Neural cell (in vitro differentiated cells): ENCODE measurements at regions not wholly inside any gene's neighbourhood (a gene's known extent, or its start where the extent isn't known, plus 50 kb on each side); places are given as distances from the start of the nearest gene placed in this dataset.

Experiments
- H2AFZ ChIP-seq: fragments of 200-600, 300-800 bp; sonication (generic), shearing (Covaris generic); 2 replicates; pipeline ENCODE4 v1.6.0; 2014; ENCODE audit warnings: low read depth, mild to moderate bottlenecking, antibody characterized with exemption, low read length, moderate library complexity
- H3F3A ChIP-seq: fragments of 200-600 bp; shearing (Covaris generic); 2 replicates; pipeline ENCODE4 v1.6.1; 2016; ENCODE audit warnings: mild to moderate bottlenecking, moderate library complexity, mixed read lengths, antibody characterized with exemption, low read length; ENCODE audit not compliant: insufficient read depth, poor library complexity, severe bottlenecking
- H3K27ac ChIP-seq: fragments of 200-600, 300-800 bp; sonication (generic), shearing (Covaris generic); 2 replicates; pipeline ENCODE4 v1.5.1; 2014; ENCODE audit warnings: mild to moderate bottlenecking, low read length, moderate library complexity
- H3K27me3 ChIP-seq: fragments of 300-800, 200-600 bp; sonication (generic), shearing (Covaris generic); 2 replicates; pipeline ENCODE4 v1.6.0; 2014; ENCODE audit warnings: mild to moderate bottlenecking, low read depth, low read length, moderate library complexity; ENCODE audit not compliant: insufficient read depth
- H3K36me3 ChIP-seq: fragments of 300-800, 200-600 bp; sonication (generic), shearing (Covaris generic); 2 replicates; pipeline ENCODE4 v1.5.1; 2014; ENCODE audit warnings: mild to moderate bottlenecking, antibody characterized with exemption, low read length, moderate library complexity; ENCODE audit not compliant: insufficient read depth
- H3K4me2 ChIP-seq: fragments of 300-800, 200-600 bp; sonication (generic), shearing (Covaris generic); 2 replicates; pipeline ENCODE4 v1.6.0; 2014; ENCODE audit warnings: mild to moderate bottlenecking, low read length
- H3K4me3 ChIP-seq: fragments of 300-800, 200-600 bp; sonication (generic), shearing (Covaris generic); 2 replicates; pipeline ENCODE4 v1.5.1; 2014; ENCODE audit warnings: mild to moderate bottlenecking, low read length, moderate library complexity
- H3K79me2 ChIP-seq: fragments of 200-600 bp; shearing (Covaris generic); replicated peaks from 2 replicates; pipeline ENCODE4 v1.6.0; 2014; ENCODE audit warnings: mild to moderate bottlenecking, low read length, moderate library complexity; ENCODE audit not compliant: insufficient read depth
- H3K9ac ChIP-seq: fragments of 300-800, 200-600 bp; sonication (generic), shearing (Covaris generic); 2 replicates; pipeline ENCODE4 v1.6.1; 2016; ENCODE audit warnings: mild to moderate bottlenecking, low read length, mixed read lengths
- H3K9me2 ChIP-seq: fragments of 200-600 bp; shearing (Covaris generic); 2 replicates; pipeline ENCODE4 v1.6.1; 2016; ENCODE audit warnings: mild to moderate bottlenecking, low read length, mixed read lengths; ENCODE audit not compliant: insufficient read depth
- H3K9me3 ChIP-seq: fragments of 200-600, 300-800 bp; sonication (generic), shearing (Covaris generic); 2 replicates; pipeline ENCODE4 v1.6.1; 2016; ENCODE audit warnings: mild to moderate bottlenecking, mixed run types, low read length, moderate library complexity, mixed read lengths
- H4K20me1 ChIP-seq: fragments of 200-600 bp; shearing (Covaris generic); 2 replicates; pipeline ENCODE4 v1.6.1; 2016; ENCODE audit warnings: mild to moderate bottlenecking, mixed run types; ENCODE audit not compliant: insufficient read depth
- CTCF ChIP-seq: fragments of 450-650 bp; IDR thresholded peaks from 2 replicates; pipeline ENCODE4 v1.5.1; 2014; ENCODE audit warnings: antibody characterized with exemption, mild to moderate bottlenecking, moderate library complexity; ENCODE audit not compliant: poor library complexity, severe bottlenecking
- EP300 ChIP-seq: fragments of 450-650 bp; conservative IDR thresholded peaks from 2 replicates; pipeline ENCODE4 v1.6.1; 2014; ENCODE audit warnings: antibody characterized with exemption, mild to moderate bottlenecking, moderate library complexity; ENCODE audit not compliant: poor library complexity, severe bottlenecking
- EZH2 ChIP-seq: fragments of 200-600, 300-800 bp; shearing (Covaris generic), sonication (generic); IDR thresholded peaks from 2 replicates; pipeline ENCODE4 v1.6.1; 2014; ENCODE audit warnings: antibody characterized with exemption, low read length, borderline replicate concordance, mild to moderate bottlenecking; ENCODE audit not compliant: insufficient read depth, poor library complexity, severe bottlenecking
- MXI1 ChIP-seq: fragments of 450-650 bp; conservative IDR thresholded peaks from 2 replicates; pipeline ENCODE4 v1.6.1; 2014; ENCODE audit warnings: antibody characterized with exemption, mild to moderate bottlenecking; ENCODE audit not compliant: poor library complexity, severe bottlenecking
- POLR2AphosphoS5 ChIP-seq: IDR thresholded peaks from 2 replicates; pipeline ENCODE4 v1.6.1; 2012
- RAD21 ChIP-seq: fragments of 450-650 bp; conservative IDR thresholded peaks from 2 replicates; pipeline ENCODE4 v1.6.1; 2014; ENCODE audit warnings: antibody characterized with exemption, mild to moderate bottlenecking, moderate library complexity
- REST ChIP-seq: IDR thresholded peaks from 2 replicates; pipeline ENCODE4 v1.6.1; 2012; ENCODE audit warnings: borderline replicate concordance
- SMC3 ChIP-seq: fragments of 450-650 bp; conservative IDR thresholded peaks from 2 replicates; pipeline ENCODE4 v1.6.1; 2014; ENCODE audit warnings: antibody characterized with exemption, mild to moderate bottlenecking, moderate library complexity; ENCODE audit not compliant: poor library complexity
- TAF1 ChIP-seq: IDR thresholded peaks from 2 replicates; pipeline ENCODE4 v1.6.1; 2012; ENCODE audit warnings: low read depth

- Histone ChIP-seq H3K9me3 (no peaks in the 10 kb centered on the region), H3K79me2 (no peaks in the 10 kb centered on the region), H3K4me3 (no peak overlapping the region), H3K9ac (no peak overlapping the region), H3K4me2 (no peak overlapping the region), H3K27me3 (no peaks in the 10 kb centered on the region), H3F3A (no peaks in the 10 kb centered on the region), H3K27ac (no peak overlapping the region), H3K36me3 (no peaks in the 10 kb centered on the region), H2AFZ (no peak overlapping the region), H4K20me1 (no peaks in the 10 kb centered on the region), H3K9me2 (no peaks in the 10 kb centered on the region)
- TF ChIP-seq MXI1, result no peak
- TF ChIP-seq EZH2, result no peak
- no peak for TF ChIP-seq POLR2AphosphoS5
- no peak for TF ChIP-seq REST
- no peak for TF ChIP-seq SMC3
- no peak for TF ChIP-seq TAF1
- no peak for TF ChIP-seq RAD21
- no peak for TF ChIP-seq EP300
- no peak for TF ChIP-seq CTCF
Measured at GRCh38 chr4:41473176-41473575, 64.8 kb upstream of the LIMCH1 start.

- H3K27ac ChIP-seq, result no peak overlapping the region
Measured at GRCh38 chr4:41475402-41475801, 62.6 kb upstream of the LIMCH1 start.

More at GRCh38 chr4:41475402-41475801, 62.6 kb upstream of the LIMCH1 start:
- no peaks in the 10 kb centered on the region for H3F3A ChIP-seq
- no peaks in the 10 kb centered on the region for H3K9me3 ChIP-seq
- no peak overlapping the region for H2AFZ ChIP-seq
- TF ChIP-seq CTCF (no peak), SMC3 (no peak), MXI1 (no peak), RAD21 (no peak), REST (no peak), TAF1 (no peak), EP300 (no peak), EZH2 (no peak), POLR2AphosphoS5 (no peak)
- no peak overlapping the region for H3K4me3 ChIP-seq
- no peaks in the 10 kb centered on the region for H3K36me3 ChIP-seq
- H3K9me2 ChIP-seq, result no peaks in the 10 kb centered on the region
- H3K4me2 ChIP-seq, result no peak overlapping the region
- H3K79me2 ChIP-seq, result no peaks in the 10 kb centered on the region
- H4K20me1 ChIP-seq, result no peaks in the 10 kb centered on the region
- no peak overlapping the region for H3K9ac ChIP-seq
- H3K27me3 ChIP-seq, result no peaks in the 10 kb centered on the region
